Neuronal stem cell (in vitro differentiated cells): ENCODE measurements at regions not wholly inside any gene's neighbourhood (a gene's known extent, or its start where the extent isn't known, plus 50 kb on each side); places are given as distances from the start of the nearest gene placed in this dataset.

Source experiments
- DNase-seq: peaks from one replicate; pipeline ENCODE4 v3.0.0-alpha.2; 2013; ENCODE audit warnings: low spot score
- H2AFZ ChIP-seq: one replicate; pipeline ENCODE4 v1.6.1; 2013; ENCODE audit warnings: mild to moderate bottlenecking, low read length, inconsistent platforms
- H2AK5ac ChIP-seq: 2 replicates; pipeline ENCODE4 v1.6.1; 2013; ENCODE audit warnings: low read depth, mild to moderate bottlenecking, inconsistent platforms, low read length, moderate library complexity, mixed read lengths
- H2BK120ac ChIP-seq: 2 replicates; pipeline ENCODE4 v1.6.1; 2013; ENCODE audit warnings: low read depth, mild to moderate bottlenecking, inconsistent platforms, low read length, moderate library complexity, mixed read lengths
- H2BK12ac ChIP-seq: one replicate; pipeline ENCODE4 v1.6.1; 2013; ENCODE audit warnings: low read length, inconsistent platforms
- H2BK15ac ChIP-seq: 2 replicates; pipeline ENCODE4 v1.6.1; 2013; ENCODE audit warnings: mild to moderate bottlenecking, low read length, inconsistent platforms, mixed read lengths
- H2BK5ac ChIP-seq: one replicate; pipeline ENCODE4 v1.6.1; 2013; ENCODE audit warnings: inconsistent platforms, mild to moderate bottlenecking, low read length, moderate library complexity
- H3K14ac ChIP-seq: one replicate; pipeline ENCODE4 v1.6.1; 2013; ENCODE audit warnings: low read length, inconsistent platforms
- H3K18ac ChIP-seq: 2 replicates; pipeline ENCODE4 v1.6.1; 2013; ENCODE audit warnings: low read length, inconsistent platforms
- H3K23ac ChIP-seq: 2 replicates; pipeline ENCODE4 v1.6.1; 2013; ENCODE audit warnings: low read depth, mild to moderate bottlenecking, mixed read lengths, low read length, inconsistent platforms; ENCODE audit not compliant: poor library complexity
- H3K27ac ChIP-seq: replicated peaks from 3 replicates; pipeline ENCODE4 v1.5.1; 2013; ENCODE audit warnings: low read length, inconsistent platforms
- H3K27me3 ChIP-seq, 3 experiments: 2 replicates each; pipeline ENCODE4 v1.6.1; 2013; ENCODE audit warnings: low read length in 3 of 3, mild to moderate bottlenecking in 2 of 3, inconsistent platforms in 1 of 3, low read depth in 1 of 3, mixed read lengths in 1 of 3, moderate library complexity in 1 of 3; ENCODE audit not compliant: control insufficient read depth in 3 of 3, insufficient read depth in 3 of 3
- H3K36me3 ChIP-seq, 2 donors: replicated peaks in 1 of 2; 2 replicates each; pipeline ENCODE4 v1.6.1; 2013; ENCODE audit warnings: low read length in 2 of 2; ENCODE audit not compliant: control insufficient read depth in 2 of 2, insufficient read depth in 2 of 2
- H3K4ac ChIP-seq: 2 replicates; pipeline ENCODE4 v1.6.1; 2013; ENCODE audit warnings: inconsistent platforms, mild to moderate bottlenecking, low read length, moderate library complexity
- H3K4me1 ChIP-seq, 2 donors: 1 replicate in 1 of 2; 2 replicates in 1 of 2; pipeline ENCODE4 v1.6.1; 2013; ENCODE audit warnings: low read length in 2 of 2, low read depth in 1 of 2; ENCODE audit not compliant: control insufficient read depth in 2 of 2, insufficient read depth in 1 of 2
- H3K4me2 ChIP-seq: one replicate; pipeline ENCODE4 v1.6.1; 2013; ENCODE audit warnings: mild to moderate bottlenecking, low read length, inconsistent platforms; ENCODE audit not compliant: insufficient read depth, poor library complexity, severe bottlenecking
- H3K4me3 ChIP-seq, 2 donors: 2 replicates each; pipeline ENCODE4 v1.5.1; 2013; ENCODE audit warnings: low read length in 2 of 2, mild to moderate bottlenecking in 2 of 2, inconsistent platforms in 1 of 2, moderate library complexity in 1 of 2
- H3K79me1 ChIP-seq: one replicate; pipeline ENCODE4 v1.6.1; 2013; ENCODE audit warnings: low read depth, mild to moderate bottlenecking, inconsistent platforms, low read length, moderate library complexity
- H3K9ac ChIP-seq: one replicate; pipeline ENCODE4 v1.6.1; 2013; ENCODE audit warnings: mild to moderate bottlenecking, low read depth, low read length, inconsistent platforms; ENCODE audit not compliant: poor library complexity
- H3K9me3 ChIP-seq, 2 donors: replicated peaks in 1 of 2; 2 replicates each; pipeline versions ENCODE3 to v1.6.1; 2013; ENCODE audit warnings: low read length in 2 of 2, mild to moderate bottlenecking in 2 of 2, inconsistent platforms in 1 of 2, low read depth in 1 of 2, mixed read lengths in 1 of 2, moderate library complexity in 1 of 2; ENCODE audit not compliant: control insufficient read depth in 2 of 2, insufficient read depth in 1 of 2
- H4K8ac ChIP-seq: one replicate; pipeline ENCODE4 v1.6.1; 2013; ENCODE audit warnings: low read depth, mild to moderate bottlenecking, inconsistent platforms, low read length, moderate library complexity
- H4K91ac ChIP-seq: one replicate; pipeline ENCODE4 v1.6.1; 2013; ENCODE audit warnings: low read length, low read depth, mild to moderate bottlenecking, inconsistent platforms; ENCODE audit not compliant: poor library complexity
- WGBS, 2 donors: extraction: QIAGEN DNeasy Blood & Tissue Kit; methylation state at CpG; one replicate each; pipeline ENCODE4 v1.1.7; 2013; ENCODE audit warnings: missing lambda C conversion rate in 2 of 2, mixed read lengths in 1 of 2; ENCODE audit not compliant: insufficient read length in 2 of 2, insufficient replicate concordance in 1 of 2; ENCODE audit errors: extremely low coverage in 2 of 2; 5-methylcytosine and 5-hydroxymethylcytosine counted together

- H2BK120ac ChIP-seq: no peak overlapping the region
- no peak overlapping the region for H2AK5ac ChIP-seq
- DNase-seq: no peak
- WGBS, 2 donors: no CpG with 5 or more reads among the region's 7 CpGs
- no peaks in the 10 kb centered on the region for H3K36me3 ChIP-seq
- H2BK15ac ChIP-seq: no peak overlapping the region
- no peaks in the 10 kb centered on the region for H3K27me3 ChIP-seq
- H3K9ac ChIP-seq: no peak overlapping the region
- H3K4me2 ChIP-seq: no peak overlapping the region
- no peak overlapping the region for H2BK12ac ChIP-seq
- no peak overlapping the region for H3K23ac ChIP-seq
- peaks cover 2 to 7% of the 10 kb centered on the region in 2 donors for H3K4me1 ChIP-seq
- H4K91ac ChIP-seq: no peak overlapping the region
- H4K8ac ChIP-seq: no peak overlapping the region
- no peaks in the 10 kb centered on the region for H3K9me3 ChIP-seq
- no peak overlapping the region for H3K4me3 ChIP-seq
- H3K27ac ChIP-seq: no peak overlapping the region
- H3K79me1 ChIP-seq: no peaks in the 10 kb centered on the region
- H2AFZ ChIP-seq: no peak overlapping the region
- H3K14ac ChIP-seq: no peak overlapping the region
- H3K18ac ChIP-seq: no peak overlapping the region
- no peak overlapping the region for H2BK5ac ChIP-seq
- H3K4ac ChIP-seq: no peak overlapping the region
Observed at GRCh38 chr2:123512547-123512946, 512.5 kb upstream of the CNTNAP5 start.

GRCh38 chr2:123513351-123513750 lies 511.7 kb upstream of the CNTNAP5 start:
- H3K4me3 ChIP-seq: no peak overlapping the region
- H3K9ac ChIP-seq: no peak overlapping the region
- no peak overlapping the region for H3K4ac ChIP-seq
- no peak for DNase-seq
- no peak overlapping the region for H3K14ac ChIP-seq
- no peak overlapping the region for H2BK15ac ChIP-seq
- no peak overlapping the region for H3K27ac ChIP-seq
- no peak overlapping the region for H3K4me2 ChIP-seq
- H3K27me3 ChIP-seq: no peaks in the 10 kb centered on the region
- H3K18ac ChIP-seq: no peak overlapping the region
- H2BK120ac ChIP-seq: no peak overlapping the region
- no peaks in the 10 kb centered on the region for H3K79me1 ChIP-seq
- H2BK12ac ChIP-seq: no peak overlapping the region
- no peak overlapping the region for H4K8ac ChIP-seq
- H4K91ac ChIP-seq: no peak overlapping the region
- H3K23ac ChIP-seq: no peak overlapping the region
- H3K9me3 ChIP-seq: no peaks in the 10 kb centered on the region
- no CpG with 5 or more reads among the region's 1 CpG for WGBS, 2 donors
- peaks cover 2 to 7% of the 10 kb centered on the region in 2 donors for H3K4me1 ChIP-seq
- H2BK5ac ChIP-seq: no peak overlapping the region
- no peak overlapping the region for H2AK5ac ChIP-seq
- no peaks in the 10 kb centered on the region for H3K36me3 ChIP-seq
- no peak overlapping the region for H2AFZ ChIP-seq

- H3K36me3 ChIP-seq: no peaks in the 10 kb centered on the region
- WGBS, 2 donors: no CpG with 5 or more reads among the region's 9 CpGs
- no peak overlapping the region for H2BK12ac ChIP-seq
- H3K18ac ChIP-seq: no peak overlapping the region
- no peak for DNase-seq
- H3K79me1 ChIP-seq: no peaks in the 10 kb centered on the region
- H2BK5ac ChIP-seq: no peak overlapping the region
- H2BK120ac ChIP-seq: no peak overlapping the region
- peaks cover 2 to 7% of the 10 kb centered on the region in 2 donors for H3K4me1 ChIP-seq
- H3K4me2 ChIP-seq: no peak overlapping the region
- H2AK5ac ChIP-seq: no peak overlapping the region
- H4K8ac ChIP-seq: no peak overlapping the region
- H3K9me3 ChIP-seq: no peaks in the 10 kb centered on the region
- no peak overlapping the region for H3K14ac ChIP-seq
- no peak overlapping the region for H2AFZ ChIP-seq
- no peak overlapping the region for H3K4me3 ChIP-seq
- H2BK15ac ChIP-seq: no peak overlapping the region
- no peak overlapping the region for H3K27ac ChIP-seq
- H3K9ac ChIP-seq: no peak overlapping the region
- no peak overlapping the region for H3K23ac ChIP-seq
- no peak overlapping the region for H4K91ac ChIP-seq
- H3K27me3 ChIP-seq: no peaks in the 10 kb centered on the region
- H3K4ac ChIP-seq: no peak overlapping the region
Observed at GRCh38 chr2:123514613-123515207, 510.4 kb upstream of the CNTNAP5 start.

GRCh38 chr2:123518367-123518766 lies 506.7 kb upstream of the CNTNAP5 start:
- no peak overlapping the region for H2BK120ac ChIP-seq
- no peak overlapping the region for H2BK5ac ChIP-seq
- no peak overlapping the region for H3K9ac ChIP-seq
- no peak overlapping the region for H3K4me3 ChIP-seq
- H3K14ac ChIP-seq: no peak overlapping the region
- H2BK12ac ChIP-seq: no peak overlapping the region
- no peak overlapping the region for H3K4ac ChIP-seq
- no peak overlapping the region for H3K4me2 ChIP-seq
- no peak overlapping the region for H2BK15ac ChIP-seq
- H3K79me1 ChIP-seq: no peaks in the 10 kb centered on the region
- no peak overlapping the region for H3K23ac ChIP-seq
- H3K27ac ChIP-seq: no peak overlapping the region
- H4K91ac ChIP-seq: no peak overlapping the region
- no peak overlapping the region for H3K18ac ChIP-seq
- no peak overlapping the region for H2AK5ac ChIP-seq
- H3K9me3 ChIP-seq: peaks cover 0 to 1% of the 10 kb centered on the region in 2 donors
- no peaks in the 10 kb centered on the region for H3K36me3 ChIP-seq
- no peak overlapping the region for H4K8ac ChIP-seq
- WGBS, 2 donors: no CpG with 5 or more reads among the region's 3 CpGs
- no peak overlapping the region for H2AFZ ChIP-seq
- no peaks in the 10 kb centered on the region for H3K27me3 ChIP-seq
- DNase-seq: no peak
- peaks cover 2 to 7% of the 10 kb centered on the region in 2 donors for H3K4me1 ChIP-seq
